Astrocyte (in vitro differentiated cells and primary cell): ENCODE measurements at regions not wholly inside any gene's neighbourhood (a gene's known extent, or its start where the extent isn't known, plus 50 kb on each side); places are given as distances from the start of the nearest gene placed in this dataset.

Experiments used
- DNase-seq: peaks from one replicate; pipeline ENCODE4 v3.0.0-alpha.2; 2010; ENCODE audit warnings: low read depth
- FAIRE-seq: peaks from 2 replicates; lab custom pipeline; 2011; peaks lifted over from hg19 to GRCh38; lab: Jason Lieb, UNC
- H2AFZ ChIP-seq: 2 replicates; pipeline ENCODE4 v1.6.0; 2012; ENCODE audit warnings: low read depth, low read length, inconsistent platforms
- H3K27ac ChIP-seq: 2 replicates; pipeline ENCODE4 v1.5.1; 2011; ENCODE audit warnings: low read depth, low read length, inconsistent platforms
- H3K27me3 ChIP-seq: 2 replicates; pipeline ENCODE4 v1.6.0; 2011; ENCODE audit warnings: low read length, inconsistent platforms; ENCODE audit not compliant: insufficient read depth
- H3K36me3 ChIP-seq: 2 replicates; pipeline ENCODE4 v1.5.1; 2011; ENCODE audit warnings: low read length, inconsistent platforms; ENCODE audit not compliant: insufficient read depth
- H3K4me1 ChIP-seq: 2 replicates; pipeline ENCODE4 v1.5.1; 2011; ENCODE audit warnings: low read length, inconsistent platforms; ENCODE audit not compliant: insufficient read depth
- H3K4me2 ChIP-seq: 2 replicates; pipeline ENCODE4 v1.6.0; 2012; ENCODE audit warnings: low read length, inconsistent platforms
- H3K4me3 ChIP-seq: 2 replicates; pipeline ENCODE4 v1.5.1; 2011; ENCODE audit warnings: low read depth, mild to moderate bottlenecking, low read length, inconsistent platforms; ENCODE audit not compliant: insufficient read depth
- H3K79me2 ChIP-seq: 2 replicates; pipeline ENCODE4 v1.6.0; 2012; ENCODE audit warnings: mild to moderate bottlenecking, low read length, inconsistent platforms; ENCODE audit not compliant: insufficient read depth
- H3K9ac ChIP-seq: 2 replicates; pipeline ENCODE4 v1.6.0; 2012; ENCODE audit warnings: mild to moderate bottlenecking, low read length, inconsistent platforms
- H3K9me3 ChIP-seq: 2 replicates; pipeline ENCODE4 v1.5.1; 2012; ENCODE audit warnings: low read depth, mild to moderate bottlenecking, low read length, inconsistent platforms; ENCODE audit not compliant: insufficient read depth
- H4K20me1 ChIP-seq: 2 replicates; pipeline ENCODE4 v1.6.0; 2012; ENCODE audit warnings: low read length, inconsistent platforms; ENCODE audit not compliant: insufficient read depth
- H3K27ac Mint-ChIP-seq: one replicate; pipeline ENCODE4 v1.8.0; 2021; ENCODE audit warnings: mild to moderate bottlenecking, mixed read lengths; ENCODE audit not compliant: unreplicated experiment
- H3K27me3 Mint-ChIP-seq: one replicate; pipeline ENCODE4 v1.8.0; 2021; ENCODE audit warnings: low read depth, mixed read lengths; ENCODE audit not compliant: unreplicated experiment
- H3K36me3 Mint-ChIP-seq: one replicate; pipeline ENCODE4 v1.8.0; 2021; ENCODE audit warnings: low read depth, mixed read lengths; ENCODE audit not compliant: unreplicated experiment
- H3K4me1 Mint-ChIP-seq: one replicate; pipeline ENCODE4 v1.8.0; 2021; ENCODE audit warnings: low read depth, mixed read lengths; ENCODE audit not compliant: unreplicated experiment
- H3K4me3 Mint-ChIP-seq: one replicate; pipeline ENCODE4 v1.8.0; 2021; ENCODE audit warnings: mild to moderate bottlenecking, moderate library complexity, mixed read lengths; ENCODE audit not compliant: unreplicated experiment
- H3K9me3 Mint-ChIP-seq: one replicate; pipeline ENCODE4 v1.8.0; 2021; ENCODE audit warnings: mild to moderate bottlenecking, mixed read lengths; ENCODE audit not compliant: unreplicated experiment
- CTCF ChIP-seq: IDR thresholded peaks from 2 replicates; pipeline ENCODE4 v1.5.1; 2011; ENCODE audit warnings: low read depth, mild to moderate bottlenecking, inconsistent platforms, low read length, moderate library complexity; ENCODE audit not compliant: insufficient read depth
- EZH2 ChIP-seq: IDR thresholded peaks from 2 replicates; pipeline ENCODE4 v1.6.1; 2012; ENCODE audit warnings: mild to moderate bottlenecking, low read length, inconsistent platforms; ENCODE audit not compliant: insufficient read depth

- H3K9ac ChIP-seq, result no peak overlapping the region
- no peak overlapping the region for H2AFZ ChIP-seq
- no peak overlapping the region for H3K4me2 ChIP-seq
- no peak overlapping the region for H3K4me3 Mint-ChIP-seq
- no peaks in the 10 kb centered on the region for H3K36me3 Mint-ChIP-seq
- no peaks in the 10 kb centered on the region for H3K9me3 ChIP-seq
- H3K27ac ChIP-seq, result no peak overlapping the region
- no peak for DNase-seq
- no peak overlapping the region for H3K27ac Mint-ChIP-seq
- H3K27me3 ChIP-seq, result no peaks in the 10 kb centered on the region
- no peaks in the 10 kb centered on the region for H3K9me3 Mint-ChIP-seq
- TF ChIP-seq CTCF (no peak), EZH2 (no peak)
- peaks cover 11% of the 10 kb centered on the region for H3K4me1 Mint-ChIP-seq
- FAIRE-seq, result no peak
- no peaks in the 10 kb centered on the region for H3K4me1 ChIP-seq
- H3K4me3 ChIP-seq, result no peak overlapping the region
- no peaks in the 10 kb centered on the region for H3K79me2 ChIP-seq
- H4K20me1 ChIP-seq, result no peaks in the 10 kb centered on the region
- no peaks in the 10 kb centered on the region for H3K27me3 Mint-ChIP-seq
- H3K36me3 ChIP-seq, result no peaks in the 10 kb centered on the region
These were observed 476.2 kb downstream of the KDM5D start for GRCh38 chrY:19268331-19268730.

- no peak overlapping the region for H3K4me2 ChIP-seq
- Mint-ChIP-seq H3K4me3 (no peak overlapping the region), H3K4me1 (peaks cover 11% of the 10 kb centered on the region), H3K27ac (no peak overlapping the region), H3K36me3 (no peaks in the 10 kb centered on the region), H3K9me3 (no peaks in the 10 kb centered on the region), H3K27me3 (no peaks in the 10 kb centered on the region)
- H4K20me1 ChIP-seq, result no peaks in the 10 kb centered on the region
- no peaks in the 10 kb centered on the region for H3K9me3 ChIP-seq
- no peaks in the 10 kb centered on the region for H3K4me1 ChIP-seq
- H3K36me3 ChIP-seq, result no peaks in the 10 kb centered on the region
- H2AFZ ChIP-seq, result no peak overlapping the region
- FAIRE-seq (no peak), DNase-seq (no peak)
- no peak overlapping the region for H3K4me3 ChIP-seq
- no peak overlapping the region for H3K9ac ChIP-seq
- no peak overlapping the region for H3K27ac ChIP-seq
- TF ChIP-seq EZH2 (no peak), CTCF (no peak)
- no peaks in the 10 kb centered on the region for H3K79me2 ChIP-seq
- no peaks in the 10 kb centered on the region for H3K27me3 ChIP-seq
These were observed 479.1 kb downstream of the KDM5D start for GRCh38 chrY:19265404-19265803.

- Mint-ChIP-seq H3K27me3 (no peaks in the 10 kb centered on the region), H3K36me3 (no peaks in the 10 kb centered on the region), H3K4me3 (no peak overlapping the region), H3K27ac (no peak overlapping the region), H3K4me1 (peaks cover 4% of the 10 kb centered on the region), H3K9me3 (peaks cover 6% of the 10 kb centered on the region)
- no peak for FAIRE-seq
- Histone ChIP-seq H3K9ac (no peak overlapping the region), H3K9me3 (no peaks in the 10 kb centered on the region), H3K4me2 (no peak overlapping the region), H3K79me2 (no peaks in the 10 kb centered on the region), H3K4me3 (no peak overlapping the region), H2AFZ (no peak overlapping the region), H3K27me3 (no peaks in the 10 kb centered on the region), H3K4me1 (no peaks in the 10 kb centered on the region), H4K20me1 (no peaks in the 10 kb centered on the region), H3K27ac (no peak overlapping the region), H3K36me3 (no peaks in the 10 kb centered on the region)
- DNase-seq, result no peak
- TF ChIP-seq EZH2 (no peak), CTCF (no peak)
These were observed 482.2 kb downstream of the KDM5D start for GRCh38 chrY:19262310-19262709.
